ENCODE measurements at regions not wholly inside any gene's neighbourhood (a gene's known extent, or its start where the extent isn't known, plus 50 kb on each side); places are given as distances from the start of the nearest gene placed in this dataset.

GRCh38 chr6:23380465-23380864 is 745.5 kb upstream of the NRSN1 start:
- intact Hi-C loops (cut with DNase I), result no loop called here
- Histone ChIP-seq H3K4me3 (no peak overlapping the region), H3K9me3 (no peaks in the 10 kb centered on the region), H3K9ac (ENCODE audit: low read depth in 2 of 2, low read length in 2 of 2) (no peak overlapping the region), H3K4me1 (no peaks in the 10 kb centered on the region), H3K36me3 (no peaks in the 10 kb centered on the region), H3K27me3 (no peaks in the 10 kb centered on the region), H3K27ac (no peak overlapping the region)
- no peak for DNase-seq
- no peak for TF ChIP-seq CTCF (IDR thresholded peaks at IDR 0.05)

GRCh38 chr6:23388086-23388783 is 737.8 kb upstream of the NRSN1 start:
- H3K36me3 ChIP-seq, result no peaks in the 10 kb centered on the region
- TF ChIP-seq CTCF (IDR thresholded peaks at IDR 0.05), result no peak
- no peak overlapping the region for H3K4me3 ChIP-seq
- no peaks in the 10 kb centered on the region for H3K9me3 ChIP-seq
- DNase-seq, result no peak
- no peak overlapping the region for H3K9ac ChIP-seq (ENCODE audit: low read depth in 2 of 2, low read length in 2 of 2)
- no peak overlapping the region for H3K27ac ChIP-seq
- intact Hi-C loops (cut with DNase I), result no loop called here
- no peaks in the 10 kb centered on the region for H3K27me3 ChIP-seq
- H3K4me1 ChIP-seq, result no peaks in the 10 kb centered on the region

DNA sequence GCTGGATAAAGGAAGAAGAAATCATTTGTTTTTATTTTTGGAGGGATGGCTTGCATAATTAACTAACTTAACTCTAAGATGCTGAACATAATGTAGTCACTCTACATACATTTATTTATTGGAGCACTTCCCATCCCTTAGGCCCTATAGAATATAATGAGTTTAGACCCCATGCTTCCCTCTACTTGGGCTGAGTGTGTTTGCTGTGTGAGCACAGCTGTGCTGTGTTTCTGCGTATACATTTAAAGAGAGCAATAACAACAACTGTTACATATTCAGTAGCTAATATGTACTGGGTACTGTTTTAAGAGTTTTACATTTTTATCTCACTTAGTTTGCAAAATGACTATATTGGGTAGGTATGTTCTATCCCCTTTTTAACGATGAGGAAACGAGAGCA is 736.6 kb upstream of the NRSN1 start:
- TF ChIP-seq CTCF (IDR thresholded peaks at IDR 0.05), result no peak
- H3K9me3 ChIP-seq, result no peaks in the 10 kb centered on the region
- DNase-seq, result no peak
- H3K4me3 ChIP-seq, result no peak overlapping the region
- H3K4me1 ChIP-seq, result no peaks in the 10 kb centered on the region
- no peak overlapping the region for H3K9ac ChIP-seq (ENCODE audit: low read depth in 2 of 2, low read length in 2 of 2)
- no peak overlapping the region for H3K27ac ChIP-seq
- intact Hi-C loops (cut with DNase I), result no loop called here
- H3K36me3 ChIP-seq, result no peaks in the 10 kb centered on the region
- no peaks in the 10 kb centered on the region for H3K27me3 ChIP-seq

GRCh38 chr6:23390221-23390620 is 735.8 kb upstream of the NRSN1 start:
- intact Hi-C loops (cut with DNase I), result no loop called here
- TF ChIP-seq CTCF (IDR thresholded peaks at IDR 0.05), result no peak
- no peak overlapping the region for H3K27ac ChIP-seq
- H3K9ac ChIP-seq (ENCODE audit: low read depth in 2 of 2, low read length in 2 of 2), result no peak overlapping the region
- no peak for DNase-seq
- H3K9me3 ChIP-seq, result no peaks in the 10 kb centered on the region
- H3K36me3 ChIP-seq, result no peaks in the 10 kb centered on the region
- H3K4me3 ChIP-seq, result no peak overlapping the region
- H3K27me3 ChIP-seq, result no peaks in the 10 kb centered on the region
- no peaks in the 10 kb centered on the region for H3K4me1 ChIP-seq

GRCh38 chr6:23394681-23395080 is 731.3 kb upstream of the NRSN1 start:
- TF ChIP-seq CTCF (IDR thresholded peaks at IDR 0.05), result no peak
- H3K36me3 ChIP-seq, result no peaks in the 10 kb centered on the region
- intact Hi-C loops (cut with DNase I), result no loop called here
- H3K9ac ChIP-seq (ENCODE audit: low read depth in 2 of 2, low read length in 2 of 2), result no peak overlapping the region
- no peaks in the 10 kb centered on the region for H3K27me3 ChIP-seq
- H3K27ac ChIP-seq, result no peak overlapping the region
- DNase-seq, result no peak
- no peak overlapping the region for H3K4me3 ChIP-seq
- H3K4me1 ChIP-seq, result no peaks in the 10 kb centered on the region
- no peaks in the 10 kb centered on the region for H3K9me3 ChIP-seq
